GM23338 (cell line): ENCODE measurements at regions not wholly inside any gene's neighbourhood (a gene's known extent, or its start where the extent isn't known, plus 50 kb on each side); places are given as distances from the start of the nearest gene placed in this dataset.

Source experiments
- CREB1 ChIP-seq: fragments of 250-450 bp; sonication (Bioruptor Pico); IDR thresholded peaks from 2 replicates; pipeline ENCODE4 v1.5.0; 2020; ENCODE audit warnings: low read depth, mild to moderate bottlenecking, moderate library complexity
- EZH2phosphoT487 ChIP-seq: fragments of 200-600 bp; sonication (generic); IDR thresholded peaks from one replicate; pipeline ENCODE4 v1.8.1; 2018; ENCODE audit warnings: antibody characterized with exemption; ENCODE audit not compliant: unreplicated experiment
- JUNB ChIP-seq: IDR thresholded peaks from one replicate; pipeline ENCODE4 v1.6.1; 2016; ENCODE audit warnings: antibody characterized with exemption; ENCODE audit not compliant: unreplicated experiment
- POLR2AphosphoS5 ChIP-seq: IDR thresholded peaks from 2 replicates; pipeline ENCODE4 v1.6.1; 2016; ENCODE audit warnings: antibody characterized with exemption, low read depth
- TF ChIP-seq, protein P1 (sequence below), 2 experiments: fragments of 200-600 bp in 1 of 2; sonication (generic) in 1 of 2; conservative IDR thresholded peaks; 2 replicates each; pipeline versions ENCODE4 v1.5.1 to v1.6.1; 2016 to 2017; ENCODE audit warnings: antibody characterized with exemption in 2 of 2, low read depth in 2 of 2, mild to moderate bottlenecking in 2 of 2, moderate library complexity in 1 of 2

DNA sequence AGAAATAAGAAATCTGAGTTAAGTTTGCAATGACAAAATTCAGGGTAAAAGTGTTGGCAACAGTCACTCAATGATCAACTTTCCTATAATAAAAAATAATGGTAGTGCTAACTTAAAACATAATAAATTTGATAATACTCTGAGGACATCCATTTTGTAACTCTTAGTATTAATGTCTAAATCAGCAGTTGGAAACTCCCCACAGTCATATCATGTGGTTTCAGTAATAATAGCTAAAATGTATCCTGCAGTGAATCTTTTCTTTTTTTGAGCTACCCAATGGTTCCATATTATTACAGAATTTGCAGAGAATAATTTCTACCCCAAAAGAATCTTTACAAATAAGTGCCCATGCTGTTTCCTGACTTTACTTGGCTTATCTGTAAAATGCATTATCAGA lies 286.7 kb downstream of the PTPRC start:
- TF ChIP-seq, protein P1, sequence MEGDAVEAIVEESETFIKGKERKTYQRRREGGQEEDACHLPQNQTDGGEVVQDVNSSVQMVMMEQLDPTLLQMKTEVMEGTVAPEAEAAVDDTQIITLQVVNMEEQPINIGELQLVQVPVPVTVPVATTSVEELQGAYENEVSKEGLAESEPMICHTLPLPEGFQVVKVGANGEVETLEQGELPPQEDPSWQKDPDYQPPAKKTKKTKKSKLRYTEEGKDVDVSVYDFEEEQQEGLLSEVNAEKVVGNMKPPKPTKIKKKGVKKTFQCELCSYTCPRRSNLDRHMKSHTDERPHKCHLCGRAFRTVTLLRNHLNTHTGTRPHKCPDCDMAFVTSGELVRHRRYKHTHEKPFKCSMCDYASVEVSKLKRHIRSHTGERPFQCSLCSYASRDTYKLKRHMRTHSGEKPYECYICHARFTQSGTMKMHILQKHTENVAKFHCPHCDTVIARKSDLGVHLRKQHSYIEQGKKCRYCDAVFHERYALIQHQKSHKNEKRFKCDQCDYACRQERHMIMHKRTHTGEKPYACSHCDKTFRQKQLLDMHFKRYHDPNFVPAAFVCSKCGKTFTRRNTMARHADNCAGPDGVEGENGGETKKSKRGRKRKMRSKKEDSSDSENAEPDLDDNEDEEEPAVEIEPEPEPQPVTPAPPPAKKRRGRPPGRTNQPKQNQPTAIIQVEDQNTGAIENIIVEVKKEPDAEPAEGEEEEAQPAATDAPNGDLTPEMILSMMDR (conservative IDR thresholded peaks at IDR 0.05; ENCODE audit: low read depth in 2 of 2): no peak
- no peak for TF ChIP-seq EZH2phosphoT487
- TF ChIP-seq POLR2AphosphoS5: no peak
- TF ChIP-seq JUNB: no peak
- no peak for TF ChIP-seq CREB1 (CRISPR knock-in tag)
